ENCODE measurements at regions not wholly inside any gene's neighbourhood (a gene's known extent, or its start where the extent isn't known, plus 50 kb on each side); places are given as distances from the start of the nearest gene placed in this dataset.

DNA sequence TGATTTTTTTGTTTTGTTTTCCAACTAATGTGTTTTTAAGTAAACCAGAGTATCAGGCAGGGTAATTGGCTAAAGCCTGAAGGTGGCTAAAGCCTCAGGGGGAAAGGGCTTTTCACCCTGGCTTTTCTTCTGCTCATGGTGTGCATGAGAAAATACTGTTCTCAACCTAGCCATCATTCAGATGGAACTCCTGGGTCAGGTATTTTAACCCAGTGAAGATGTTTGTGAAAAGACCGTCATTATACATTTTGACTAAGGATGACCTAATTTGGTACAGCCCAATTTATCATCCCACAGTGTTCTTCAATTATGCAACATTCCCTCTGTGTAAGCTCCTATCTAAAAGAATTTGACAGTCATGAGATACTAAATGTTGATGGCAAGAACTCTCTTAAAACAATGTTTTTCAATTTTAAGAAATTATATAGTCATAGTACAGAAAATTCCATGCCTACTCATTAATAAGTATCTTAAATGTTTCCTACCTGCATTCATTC, 209.5 kb upstream of the TARS1 start:
- peaks cover 0 to 10% (median 4%) of the 10 kb centered on the region in 5 donors for H3K9me3 Mint-ChIP-seq
- H3K9me3 ChIP-seq (ENCODE audit: low read length): no peaks in the 10 kb centered on the region
- H3K27ac ChIP-seq (ENCODE audit: low read depth, low read length): no peak overlapping the region
- H3K36me3 Mint-ChIP-seq: peaks cover 0 to 3% (median 1%) of the 10 kb centered on the region in 3 donors
- no peak for DNase-seq
- no peaks in the 10 kb centered on the region for H3K27me3 ChIP-seq (ENCODE audit: insufficient read depth, low read length, poor library complexity, severe bottlenecking)
- H3K4me3 ChIP-seq (ENCODE audit: low read length): no peak overlapping the region
- peaks cover 0 to 10% (median 6%) of the 10 kb centered on the region in 3 donors for H3K4me1 Mint-ChIP-seq
- no peaks in the 10 kb centered on the region for H3K27me3 Mint-ChIP-seq
- no peak overlapping the region for H3K27ac Mint-ChIP-seq
- CTCF ChIA-PET: no interaction called here
- no peaks in the 10 kb centered on the region for H3K4me1 ChIP-seq (ENCODE audit: insufficient read depth, low read length)
- H3K36me3 ChIP-seq (ENCODE audit: insufficient read depth, low read length): no peaks in the 10 kb centered on the region
- no peak overlapping the region for H3K4me3 Mint-ChIP-seq
- POLR2A ChIA-PET: no interaction called here

DNA sequence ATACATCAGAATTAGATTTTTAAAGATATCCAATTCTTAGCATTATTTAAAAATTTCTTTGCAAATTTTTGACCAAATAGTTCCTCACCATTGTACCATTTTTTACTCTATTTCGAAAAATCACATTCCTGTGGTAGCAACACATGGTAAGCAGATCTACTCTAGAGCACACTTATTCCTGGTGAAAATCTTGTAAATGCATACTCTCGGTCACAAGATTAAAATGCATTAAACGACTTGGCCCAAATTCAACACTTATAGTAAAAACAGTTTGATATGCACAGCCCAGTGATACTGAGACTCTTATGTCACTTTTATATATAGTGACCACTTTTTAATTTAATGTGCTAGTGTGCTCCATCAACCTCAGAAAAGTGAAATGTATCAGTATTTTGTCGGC, 208.8 kb upstream of the TARS1 start:
- CTCF ChIA-PET: no interaction called here
- no peak overlapping the region for H3K4me3 ChIP-seq (ENCODE audit: low read length)
- H3K4me1 ChIP-seq (ENCODE audit: insufficient read depth, low read length): no peaks in the 10 kb centered on the region
- DNase-seq: no peak
- H3K36me3 ChIP-seq (ENCODE audit: insufficient read depth, low read length): no peaks in the 10 kb centered on the region
- Mint-ChIP-seq H3K36me3 (peaks cover 0 to 3% (median 1%) of the 10 kb centered on the region in 3 donors), H3K27ac (no peak overlapping the region), H3K27me3 (peaks cover 0 to 2% of the 10 kb centered on the region in 2 donors), H3K4me1 (peaks cover 0 to 14% (median 6%) of the 10 kb centered on the region in 3 donors), H3K9me3 (peaks cover 0 to 9% (median 3%) of the 10 kb centered on the region in 5 donors), H3K4me3 (no peak overlapping the region)
- no peaks in the 10 kb centered on the region for H3K27me3 ChIP-seq (ENCODE audit: insufficient read depth, low read length, poor library complexity, severe bottlenecking)
- H3K9me3 ChIP-seq (ENCODE audit: low read length): no peaks in the 10 kb centered on the region
- H3K27ac ChIP-seq (ENCODE audit: low read depth, low read length): no peak overlapping the region
- POLR2A ChIA-PET: no interaction called here

DNA sequence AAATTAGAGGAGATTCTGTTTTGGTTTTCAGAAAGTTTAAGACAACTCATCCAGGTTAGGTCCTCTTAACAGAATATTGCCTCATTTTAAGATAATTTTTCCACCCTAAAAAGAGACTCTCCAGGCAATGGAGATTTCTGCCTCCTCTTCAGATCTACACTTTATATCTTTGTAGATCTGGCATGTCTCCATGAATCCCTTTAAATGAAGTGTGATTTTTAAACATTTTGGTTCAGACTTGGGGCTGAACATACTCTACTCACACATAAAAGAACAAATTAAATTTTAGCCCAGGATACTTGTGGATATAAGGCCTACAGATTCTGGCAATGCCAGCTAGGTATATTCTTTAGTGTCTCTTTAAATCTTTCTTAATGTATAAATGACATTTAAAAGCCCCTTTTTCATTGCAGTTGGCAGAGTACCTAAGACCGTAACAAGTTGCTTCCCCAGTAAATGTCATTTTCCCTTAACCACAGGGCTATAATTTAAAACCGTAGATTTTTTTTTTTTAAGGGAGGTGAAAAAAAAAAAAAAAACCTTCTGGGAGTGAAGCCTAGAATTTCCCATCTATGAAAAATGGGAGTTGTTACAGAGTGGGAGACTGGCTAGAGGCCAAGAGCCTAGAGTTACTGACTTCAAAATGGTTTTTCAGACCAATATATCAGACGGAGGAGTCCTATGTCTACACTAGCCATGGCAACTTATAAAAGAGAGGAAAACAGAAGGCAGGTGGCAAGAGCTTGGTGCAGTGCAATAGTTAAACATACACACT, 207.8 kb upstream of the TARS1 start:
- Histone ChIP-seq H3K27ac (ENCODE audit: low read depth, low read length) (no peak overlapping the region), H3K36me3 (ENCODE audit: insufficient read depth, low read length) (no peaks in the 10 kb centered on the region), H3K4me1 (ENCODE audit: insufficient read depth, low read length) (no peaks in the 10 kb centered on the region), H3K27me3 (ENCODE audit: insufficient read depth, low read length, poor library complexity, severe bottlenecking) (no peaks in the 10 kb centered on the region), H3K9me3 (ENCODE audit: low read length) (no peaks in the 10 kb centered on the region), H3K4me3 (ENCODE audit: low read length) (no peak overlapping the region)
- H3K27ac Mint-ChIP-seq: no peak overlapping the region
- H3K4me3 Mint-ChIP-seq: no peak overlapping the region
- no peak for DNase-seq
- H3K27me3 Mint-ChIP-seq: peaks cover 0 to 2% of the 10 kb centered on the region in 2 donors
- H3K9me3 Mint-ChIP-seq: peaks cover 0 to 3% (median 0%) of the 10 kb centered on the region in 5 donors
- ChIA-PET POLR2A (no interaction called here), CTCF (no interaction called here)
- H3K36me3 Mint-ChIP-seq: peaks cover 0 to 1% (median 0%) of the 10 kb centered on the region in 3 donors
- H3K4me1 Mint-ChIP-seq: peaks cover 0 to 14% (median 6%) of the 10 kb centered on the region in 3 donors

DNA sequence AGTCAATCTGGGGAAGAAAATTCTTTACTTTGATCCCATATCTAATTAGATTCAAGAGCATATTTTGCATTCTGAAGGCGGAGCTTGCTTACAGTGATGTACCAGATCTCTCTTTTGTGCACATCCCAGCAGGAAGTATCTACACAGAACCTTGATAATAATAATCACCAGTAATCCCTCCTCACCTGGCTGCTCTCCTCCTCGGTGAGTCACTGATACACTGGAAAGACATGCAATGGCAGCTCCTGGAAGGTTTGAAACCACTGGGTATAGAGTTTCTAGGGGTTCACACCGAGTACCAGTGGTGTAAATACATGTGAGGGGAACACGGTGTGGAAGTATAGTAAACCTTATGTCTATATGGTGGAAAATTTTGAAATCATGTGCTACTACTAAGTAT, 205.5 kb upstream of the TARS1 start:
- Mint-ChIP-seq H3K4me3 (peak overlapping the region in 5 of 7 donors; percentile 11 to 49 (median 44)), H3K27me3 (peaks cover 0 to 2% of the 10 kb centered on the region in 2 donors), H3K4me1 (peaks cover 0 to 14% (median 6%) of the 10 kb centered on the region in 3 donors), H3K27ac (peak overlapping the region in 5 of 8 donors; percentile 56 to 85 (median 68)), H3K36me3 (no peaks in the 10 kb centered on the region), H3K9me3 (peaks cover 0 to under 1% (median 0%) of the 10 kb centered on the region in 5 donors)
- Histone ChIP-seq H3K4me1 (ENCODE audit: insufficient read depth, low read length) (no peaks in the 10 kb centered on the region), H3K36me3 (ENCODE audit: insufficient read depth, low read length) (no peaks in the 10 kb centered on the region), H3K4me3 (ENCODE audit: low read length) (no peak overlapping the region), H3K9me3 (ENCODE audit: low read length) (no peaks in the 10 kb centered on the region), H3K27me3 (ENCODE audit: insufficient read depth, low read length, poor library complexity, severe bottlenecking) (no peaks in the 10 kb centered on the region), H3K27ac (ENCODE audit: low read depth, low read length) (no peak overlapping the region)
- no peak for DNase-seq
- ChIA-PET POLR2A (no interaction called here), CTCF (no interaction called here)

DNA sequence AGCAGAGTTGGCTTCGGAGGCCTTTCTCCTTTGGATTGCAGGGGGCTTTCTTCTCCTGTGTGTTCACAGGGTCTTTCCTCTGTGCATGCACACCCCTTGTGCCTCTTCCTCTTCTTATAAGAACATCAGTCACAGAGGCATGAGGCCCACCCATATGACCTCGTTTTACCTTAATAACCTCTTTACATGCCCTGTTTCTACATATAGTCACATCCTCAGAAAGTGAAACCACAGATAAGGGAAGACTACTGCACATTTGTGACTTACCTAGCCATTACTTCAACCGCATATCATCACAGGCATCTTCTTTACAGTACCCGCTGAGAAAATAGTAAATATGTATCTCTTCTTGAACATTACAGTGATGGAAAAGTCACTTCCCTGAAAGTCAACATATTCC, 204.9 kb upstream of the TARS1 start:
- no peaks in the 10 kb centered on the region for H3K27me3 ChIP-seq (ENCODE audit: insufficient read depth, low read length, poor library complexity, severe bottlenecking)
- no peaks in the 10 kb centered on the region for H3K9me3 Mint-ChIP-seq
- H3K27me3 Mint-ChIP-seq: peaks cover 0 to 2% of the 10 kb centered on the region in 2 donors
- no peaks in the 10 kb centered on the region for H3K36me3 ChIP-seq (ENCODE audit: insufficient read depth, low read length)
- CTCF ChIA-PET: no interaction called here
- H3K4me3 Mint-ChIP-seq: peak overlapping the region in 5 of 7 donors; percentile 24 to 49 (median 44)
- peak overlapping the region in 6 of 8 donors; percentile 31 to 85 (median 68) for H3K27ac Mint-ChIP-seq
- no peaks in the 10 kb centered on the region for H3K4me1 ChIP-seq (ENCODE audit: insufficient read depth, low read length)
- no peak overlapping the region for H3K4me3 ChIP-seq (ENCODE audit: low read length)
- POLR2A ChIA-PET: no interaction called here
- DNase-seq: peak in 1 of 5 donors; percentile 5
- no peak overlapping the region for H3K27ac ChIP-seq (ENCODE audit: low read depth, low read length)
- H3K9me3 ChIP-seq (ENCODE audit: low read length): no peaks in the 10 kb centered on the region
- H3K36me3 Mint-ChIP-seq: no peaks in the 10 kb centered on the region
- peaks cover 0 to 14% (median 6%) of the 10 kb centered on the region in 3 donors for H3K4me1 Mint-ChIP-seq

DNA sequence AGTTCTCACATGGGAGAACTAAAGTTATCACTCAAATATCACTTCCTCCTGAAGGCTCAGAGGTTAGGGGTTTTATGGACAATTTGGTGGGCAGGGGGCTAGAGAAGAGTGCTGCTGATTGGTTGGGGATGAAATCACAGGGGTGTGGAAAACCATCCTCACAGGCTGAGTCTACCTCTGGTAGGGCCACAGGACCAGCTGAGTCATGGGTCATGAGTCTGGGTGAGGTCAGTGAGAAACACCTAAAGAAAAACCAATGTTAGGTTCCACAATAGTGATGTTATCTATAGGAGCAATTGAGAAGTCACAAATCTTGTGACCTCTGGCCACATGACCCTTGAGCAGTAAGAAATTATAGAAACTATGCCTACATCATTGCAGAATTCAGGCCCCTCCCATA, 203.3 kb upstream of the TARS1 start:
- Histone ChIP-seq H3K27me3 (ENCODE audit: insufficient read depth, low read length, poor library complexity, severe bottlenecking) (no peaks in the 10 kb centered on the region), H3K4me3 (ENCODE audit: low read length) (no peak overlapping the region), H3K36me3 (ENCODE audit: insufficient read depth, low read length) (no peaks in the 10 kb centered on the region), H3K27ac (ENCODE audit: low read depth, low read length) (no peak overlapping the region), H3K4me1 (ENCODE audit: insufficient read depth, low read length) (no peaks in the 10 kb centered on the region), H3K9me3 (ENCODE audit: low read length) (no peaks in the 10 kb centered on the region)
- peaks cover 0 to 2% of the 10 kb centered on the region in 2 donors for H3K27me3 Mint-ChIP-seq
- no peak for DNase-seq
- H3K4me3 Mint-ChIP-seq: no peak overlapping the region
- POLR2A ChIA-PET: no interaction called here
- H3K4me1 Mint-ChIP-seq: peaks cover 0 to 21% (median 20%) of the 10 kb centered on the region in 3 donors
- no peak overlapping the region for H3K27ac Mint-ChIP-seq
- peaks cover 0 to 4% (median 0%) of the 10 kb centered on the region in 5 donors for H3K9me3 Mint-ChIP-seq
- H3K36me3 Mint-ChIP-seq: no peaks in the 10 kb centered on the region
- CTCF ChIA-PET: no interaction called here

DNA sequence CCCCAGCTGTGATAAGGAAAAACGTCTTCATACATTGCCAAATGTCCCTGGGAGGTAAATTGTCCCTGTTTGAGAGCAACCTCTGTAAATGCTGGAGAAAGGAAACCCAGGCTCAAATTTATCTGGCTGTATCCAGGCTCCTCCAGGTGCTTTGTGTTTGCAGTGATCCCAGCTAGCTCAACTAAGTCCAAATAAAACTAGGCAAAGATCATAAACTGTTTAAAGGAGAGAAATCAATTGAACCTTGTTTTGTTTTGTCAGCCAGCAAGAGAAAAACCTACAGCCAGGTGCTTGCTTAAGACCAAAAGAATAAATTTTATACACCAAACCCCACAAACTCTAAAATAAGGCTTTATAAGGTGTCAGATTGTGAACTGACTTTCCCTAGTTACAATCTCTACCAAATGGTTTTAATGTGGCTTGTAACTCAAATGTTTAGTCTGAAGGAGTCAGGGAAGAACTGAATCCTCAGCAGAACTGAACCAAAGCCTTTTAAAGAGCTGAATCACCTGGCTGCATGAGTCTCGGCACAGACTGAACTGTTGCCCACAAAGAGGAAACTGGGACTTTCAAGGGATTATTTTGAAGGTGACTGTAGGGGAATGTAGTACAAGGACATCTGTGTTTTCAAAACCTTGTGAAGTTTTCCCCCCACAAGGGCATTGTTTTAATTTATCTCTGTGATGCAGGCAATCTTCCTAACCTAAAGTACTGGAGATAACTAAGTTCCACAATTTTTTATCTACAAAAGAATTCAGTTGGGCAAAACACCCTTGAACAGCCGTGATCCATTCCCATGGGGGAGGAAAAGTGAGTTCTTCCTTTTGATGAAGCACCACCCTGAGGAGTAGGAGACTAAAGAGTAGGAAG, 201.7 kb upstream of the TARS1 start:
- Histone ChIP-seq H3K4me3 (ENCODE audit: low read length) (no peak overlapping the region), H3K27me3 (ENCODE audit: insufficient read depth, low read length, poor library complexity, severe bottlenecking) (no peaks in the 10 kb centered on the region), H3K9me3 (ENCODE audit: low read length) (no peaks in the 10 kb centered on the region), H3K36me3 (ENCODE audit: insufficient read depth, low read length) (no peaks in the 10 kb centered on the region), H3K27ac (ENCODE audit: low read depth, low read length) (no peak overlapping the region), H3K4me1 (ENCODE audit: insufficient read depth, low read length) (no peaks in the 10 kb centered on the region)
- no peak for DNase-seq
- Mint-ChIP-seq H3K4me1 (peaks cover 0 to 21% (median 20%) of the 10 kb centered on the region in 3 donors), H3K9me3 (peaks cover 0 to 4% (median 0%) of the 10 kb centered on the region in 5 donors), H3K4me3 (no peak overlapping the region), H3K27me3 (peaks cover 0 to 2% of the 10 kb centered on the region in 2 donors), H3K36me3 (no peaks in the 10 kb centered on the region), H3K27ac (no peak overlapping the region)
- ChIA-PET POLR2A (no interaction called here), CTCF (no interaction called here)

DNA sequence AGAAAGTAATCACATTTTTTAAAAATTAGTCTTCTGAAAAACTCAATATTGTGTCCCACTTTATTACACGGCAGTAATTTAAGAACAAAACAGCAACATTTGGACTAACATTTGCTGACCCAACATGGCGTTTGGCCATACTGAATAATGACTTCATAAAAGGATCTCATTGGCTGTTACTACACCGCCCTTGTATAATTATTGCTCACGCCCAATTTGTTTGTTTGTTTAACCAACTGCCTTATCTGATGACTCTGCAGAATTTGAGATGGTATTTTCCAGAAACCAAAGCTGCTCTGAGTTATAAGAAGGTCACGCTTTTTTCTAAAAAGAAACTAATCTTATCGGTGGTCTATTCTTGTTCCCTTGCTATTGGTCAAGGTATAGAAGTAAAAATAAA, 200.2 kb upstream of the TARS1 start:
- no peak overlapping the region for H3K27ac Mint-ChIP-seq
- no peaks in the 10 kb centered on the region for H3K4me1 ChIP-seq (ENCODE audit: insufficient read depth, low read length)
- no peaks in the 10 kb centered on the region for H3K36me3 ChIP-seq (ENCODE audit: insufficient read depth, low read length)
- ChIA-PET POLR2A (no interaction called here), CTCF (no interaction called here)
- no peak overlapping the region for H3K27ac ChIP-seq (ENCODE audit: low read depth, low read length)
- DNase-seq: no peak
- peaks cover 0 to 2% of the 10 kb centered on the region in 2 donors for H3K27me3 Mint-ChIP-seq
- H3K27me3 ChIP-seq (ENCODE audit: insufficient read depth, low read length, poor library complexity, severe bottlenecking): no peaks in the 10 kb centered on the region
- no peak overlapping the region for H3K4me3 Mint-ChIP-seq
- peaks cover 0 to 4% (median 0%) of the 10 kb centered on the region in 5 donors for H3K9me3 Mint-ChIP-seq
- H3K36me3 Mint-ChIP-seq: no peaks in the 10 kb centered on the region
- no peaks in the 10 kb centered on the region for H3K9me3 ChIP-seq (ENCODE audit: low read length)
- H3K4me1 Mint-ChIP-seq: peaks cover 0 to 21% (median 18%) of the 10 kb centered on the region in 3 donors
- no peak overlapping the region for H3K4me3 ChIP-seq (ENCODE audit: low read length)
